HG02610 (cell line): ENCODE measurements at regions not wholly inside any gene's neighbourhood (a gene's known extent, or its start where the extent isn't known, plus 50 kb on each side); places are given as distances from the start of the nearest gene placed in this dataset.
"Not testable (repeated sequence)": the region's sequence is repeated elsewhere in the genome, so short reads cannot be mapped to it uniquely, and the experiment has no call there.

ENCODE experiments used
- ATAC-seq: cut with Tn5 transposase; IDR thresholded peaks from one replicate; pipeline ENCODE4 v1.9.1; 2021; ENCODE audit warnings: mild to moderate bottlenecking, moderate library complexity; ENCODE audit not compliant: unreplicated experiment

DNA sequence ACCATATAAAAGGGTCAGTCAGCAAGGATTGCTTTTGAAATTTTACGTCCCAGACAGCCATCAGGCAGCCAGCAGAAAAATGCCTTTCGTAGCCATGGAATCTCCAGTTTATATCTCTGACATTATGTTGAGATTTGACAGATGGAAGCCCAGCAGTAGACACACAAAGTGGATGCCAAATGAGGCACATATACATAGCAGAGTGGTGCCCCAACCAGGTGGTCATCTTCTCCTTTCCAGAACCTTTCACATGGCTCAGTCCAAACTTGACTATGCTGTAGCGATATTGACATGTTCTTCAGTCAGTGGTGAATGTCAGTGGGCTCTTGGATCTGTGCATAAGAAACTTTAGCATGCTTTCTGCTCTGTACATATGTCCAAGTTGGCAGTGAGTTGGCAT is 123.3 kb upstream of the GBE1 start:
- ATAC-seq: no peak

DNA sequence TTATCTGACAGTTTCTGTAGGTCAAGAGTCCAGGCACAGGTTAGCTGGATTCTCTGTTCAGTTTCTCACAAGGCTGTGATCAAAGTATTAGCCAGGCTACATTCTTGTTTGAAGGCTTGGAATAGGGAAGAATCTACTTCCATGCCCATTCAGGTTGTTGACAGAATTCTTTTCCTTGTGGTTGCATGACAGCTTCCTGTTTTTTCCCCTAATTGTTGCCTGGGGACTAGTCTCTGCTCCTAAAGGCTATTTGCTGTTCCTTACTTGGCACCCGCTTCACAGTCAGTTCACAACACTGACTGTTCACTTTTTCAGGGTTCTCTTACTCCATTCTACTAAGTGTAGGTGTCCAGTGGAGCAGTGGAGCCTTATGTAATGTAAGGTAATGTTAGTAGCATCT is 115.4 kb upstream of the GBE1 start:
- ATAC-seq: no peak

DNA sequence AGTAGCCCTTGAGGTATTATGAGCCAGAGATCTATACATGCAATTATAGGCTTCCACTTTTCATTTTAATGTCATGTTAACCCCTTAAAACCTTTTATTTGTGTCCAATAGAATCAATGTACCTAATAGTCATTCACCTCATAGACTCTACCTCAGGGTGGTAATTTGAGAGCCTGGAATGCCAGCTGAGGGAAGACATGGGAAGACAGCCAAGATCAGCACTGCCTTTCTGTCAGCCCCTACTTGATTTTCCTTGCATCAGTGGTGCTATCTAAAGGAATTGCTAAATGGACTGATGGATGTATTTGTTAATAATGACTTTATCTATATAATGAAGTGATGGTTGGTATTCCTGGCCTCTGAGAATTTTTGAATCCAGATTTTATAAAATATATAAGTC is 113.3 kb upstream of the GBE1 start:
- ATAC-seq: no peak

DNA sequence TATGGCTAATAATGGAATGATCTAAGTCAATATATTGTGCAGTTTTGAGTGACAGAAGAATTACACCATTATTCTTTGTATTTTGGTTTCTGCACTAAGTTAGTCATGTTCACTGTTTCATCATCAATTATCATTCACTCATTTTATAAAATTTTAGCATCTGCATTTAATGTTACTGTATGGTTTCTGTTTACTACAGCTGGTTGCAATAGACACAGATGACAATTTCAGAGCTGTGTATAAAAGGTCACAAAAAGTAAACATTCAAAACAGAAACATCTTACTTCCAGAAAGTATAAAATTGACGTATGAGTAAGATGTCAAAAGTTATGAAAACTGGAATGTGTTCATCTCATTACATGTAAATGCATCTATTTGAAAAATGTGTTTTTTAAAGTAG is 111.1 kb upstream of the GBE1 start:
- no peak for ATAC-seq

DNA sequence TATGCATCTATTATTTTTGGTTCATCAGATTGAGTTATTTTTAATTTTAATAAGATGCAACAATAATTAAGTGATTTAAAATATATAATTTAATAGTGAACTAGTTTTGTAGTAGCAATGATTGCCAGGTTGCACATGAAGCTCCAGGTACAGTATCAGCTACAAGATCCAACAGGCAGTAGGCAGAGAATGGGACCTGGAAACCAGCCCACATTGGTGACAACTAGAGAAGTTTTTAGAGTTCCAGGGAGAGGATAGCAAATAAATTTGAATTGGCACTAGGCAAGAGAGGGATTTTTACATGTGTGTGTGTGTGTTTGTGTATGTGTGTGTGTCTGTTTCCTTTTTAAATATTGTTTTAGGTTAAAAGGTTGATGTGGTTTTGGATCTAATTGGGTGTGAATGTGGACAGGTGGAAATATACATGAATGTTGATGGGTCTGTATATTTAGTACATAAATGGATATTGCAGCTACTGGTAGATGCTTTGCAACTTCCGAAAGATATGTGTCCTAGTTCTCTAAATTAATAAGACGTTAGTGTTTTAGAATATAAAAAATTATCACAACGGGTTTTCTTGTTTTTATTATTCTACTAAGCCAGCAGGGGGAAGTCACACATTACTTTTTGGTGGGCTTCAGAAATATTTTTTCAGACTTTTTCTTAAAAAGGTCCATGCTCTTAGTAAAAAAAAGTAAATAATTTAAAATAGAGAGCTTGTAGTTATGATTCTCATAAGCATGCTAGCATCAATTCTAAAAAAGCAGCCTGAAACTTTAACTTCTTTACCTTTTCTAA is 110.1 kb upstream of the GBE1 start:
- no peak for ATAC-seq

DNA sequence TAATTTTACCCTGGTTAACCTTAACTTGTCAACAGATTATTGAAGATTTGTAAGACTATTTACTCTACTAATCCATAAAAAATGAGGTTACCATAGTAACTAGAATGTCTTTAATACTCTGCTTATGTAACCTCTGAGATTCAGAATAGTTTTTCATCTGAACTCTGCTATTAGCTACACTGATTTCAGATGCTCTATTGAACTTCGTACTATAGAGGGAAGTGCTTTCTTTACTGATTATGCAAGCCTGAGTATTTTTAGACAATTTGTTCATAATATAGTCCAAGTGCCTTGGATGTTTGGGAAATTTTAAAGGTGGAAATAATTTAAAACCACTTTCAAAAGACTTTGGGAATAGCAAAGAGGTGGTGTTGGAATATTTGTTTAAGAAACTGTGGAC is 107.9 kb upstream of the GBE1 start:
- ATAC-seq: no peak

DNA sequence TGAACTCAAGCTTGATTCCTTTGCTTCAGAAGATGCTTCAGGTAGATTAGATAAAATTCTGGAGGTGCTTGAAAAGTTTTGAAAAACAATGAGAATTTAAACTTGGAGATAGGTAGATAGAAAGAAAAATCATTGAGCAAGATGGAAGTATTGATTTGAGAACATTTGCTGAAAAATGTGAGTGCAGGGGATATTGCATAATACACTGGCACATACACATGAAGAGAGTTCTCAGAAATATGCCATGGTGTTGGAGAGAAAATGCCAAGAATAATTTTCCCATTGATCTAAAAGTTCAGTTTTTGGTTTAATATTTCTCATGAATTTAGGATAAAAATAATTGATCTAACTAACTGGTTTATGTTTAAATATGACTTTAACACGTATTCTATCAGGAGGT is 107.2 kb upstream of the GBE1 start:
- no peak for ATAC-seq

DNA sequence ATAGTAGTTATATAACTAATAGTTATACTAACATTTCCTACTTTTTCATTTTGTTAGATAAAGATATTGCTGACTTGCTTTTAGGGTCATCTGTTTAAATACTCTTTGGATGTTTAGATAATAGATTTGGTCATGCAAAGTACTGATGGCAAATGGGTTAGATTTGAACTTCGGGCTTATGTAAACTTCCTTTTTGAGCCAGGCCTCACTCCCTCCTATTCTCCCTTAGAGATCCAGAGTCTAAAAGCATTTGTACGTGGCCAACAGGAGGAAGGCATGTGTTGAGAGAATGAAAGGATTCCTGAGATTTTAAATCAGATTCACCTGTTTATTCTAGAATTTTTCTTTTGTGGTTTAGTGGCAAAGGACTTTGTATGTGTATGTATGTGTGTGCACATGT is 106.4 kb upstream of the GBE1 start:
- ATAC-seq: no peak

DNA sequence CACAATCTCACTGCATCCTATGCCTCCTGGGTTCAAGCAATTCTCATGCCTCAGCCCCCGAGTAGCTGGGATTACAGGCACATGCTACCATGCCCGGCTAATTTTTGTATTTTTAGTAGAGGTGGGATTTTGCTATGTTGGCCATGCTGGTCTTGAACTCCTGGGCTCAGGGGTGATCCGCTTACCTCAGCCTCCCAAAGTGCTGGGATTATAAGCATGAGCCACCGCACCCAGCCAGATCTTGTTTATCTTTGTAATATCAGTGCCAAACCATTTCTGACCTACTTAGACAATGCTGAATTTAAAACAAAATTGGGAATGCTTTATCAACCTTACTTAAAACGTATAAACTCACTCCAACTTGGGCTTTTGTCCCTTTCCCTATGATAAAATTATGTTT is 103.7 kb upstream of the GBE1 start:
- ATAC-seq: not testable (repeated sequence)

DNA sequence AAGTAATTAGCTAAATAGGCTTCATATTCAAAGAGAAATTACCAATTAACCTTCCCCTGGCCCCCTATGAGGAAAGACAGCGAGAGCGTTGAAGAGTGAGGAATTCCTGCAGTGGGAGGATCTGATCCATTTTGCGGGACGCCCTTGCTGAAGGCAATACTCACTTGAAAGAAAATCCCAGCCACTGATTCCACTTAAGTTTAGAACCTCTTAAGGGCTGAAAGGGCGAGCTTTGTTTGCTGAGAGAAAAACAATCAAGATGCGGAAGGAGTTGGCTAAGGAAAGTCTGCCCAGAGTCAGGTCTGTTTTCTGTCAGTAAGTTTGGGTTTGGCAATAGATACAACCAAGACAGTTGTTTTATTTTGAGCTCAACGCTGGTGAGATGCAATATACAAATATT is 102.8 kb upstream of the GBE1 start:
- no peak for ATAC-seq

DNA sequence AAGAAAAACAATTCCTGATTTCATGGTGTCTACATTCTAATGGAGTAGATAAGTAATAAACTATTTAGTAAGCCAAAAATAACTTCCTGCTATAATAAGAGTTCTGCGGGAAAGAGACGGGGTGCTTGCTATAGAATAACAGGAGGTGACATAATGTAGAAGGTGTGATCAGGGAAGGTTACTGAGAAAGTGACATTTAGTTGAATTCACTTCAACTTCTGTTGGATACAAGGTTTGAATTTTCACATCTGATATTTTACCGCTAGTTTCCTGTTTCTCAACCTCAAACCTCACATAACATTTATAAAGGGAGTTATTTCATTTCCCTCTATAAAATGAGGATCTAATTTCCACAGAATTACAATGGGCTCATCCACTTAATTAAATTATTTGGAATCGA is 102.3 kb upstream of the GBE1 start:
- no peak for ATAC-seq

DNA sequence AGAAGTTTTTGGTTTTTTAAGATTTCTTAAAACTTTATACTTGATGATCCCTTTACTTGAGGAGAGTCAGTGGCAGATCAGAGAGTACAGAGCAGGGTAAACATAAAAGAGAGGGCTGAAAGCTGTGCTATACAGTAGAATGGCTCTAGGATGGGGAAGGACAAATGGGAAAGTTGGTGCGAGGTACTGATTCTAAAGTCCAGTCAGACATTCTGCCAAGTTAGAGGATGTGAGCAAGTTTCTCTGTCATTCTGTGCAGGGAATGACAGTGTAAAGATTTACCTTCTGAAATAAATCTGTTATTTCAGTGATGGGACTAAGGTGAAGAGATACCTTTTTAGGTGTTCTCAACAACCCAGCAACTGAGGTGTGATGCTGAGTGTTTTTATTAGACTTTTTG is 100.1 kb upstream of the GBE1 start:
- ATAC-seq: no peak

DNA sequence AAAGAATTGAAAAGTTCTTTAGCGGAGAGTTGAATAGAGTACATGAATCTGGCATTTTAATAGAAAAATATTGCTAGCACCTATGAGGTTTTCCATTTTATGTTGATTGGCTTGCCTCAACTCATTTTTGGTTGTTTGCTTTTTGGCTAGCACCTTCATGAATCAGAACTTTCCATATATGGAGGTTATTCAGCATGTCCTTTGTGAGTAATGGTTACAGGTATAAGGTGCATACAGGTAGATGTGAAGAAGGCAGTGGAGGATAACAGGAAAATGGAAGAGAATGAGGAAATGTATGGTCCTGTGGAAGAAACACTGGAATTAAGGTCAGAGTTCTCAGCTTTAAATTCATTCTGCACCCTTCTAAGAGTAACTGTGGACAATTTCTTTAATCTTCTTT is 98.1 kb upstream of the GBE1 start:
- no peak for ATAC-seq

DNA sequence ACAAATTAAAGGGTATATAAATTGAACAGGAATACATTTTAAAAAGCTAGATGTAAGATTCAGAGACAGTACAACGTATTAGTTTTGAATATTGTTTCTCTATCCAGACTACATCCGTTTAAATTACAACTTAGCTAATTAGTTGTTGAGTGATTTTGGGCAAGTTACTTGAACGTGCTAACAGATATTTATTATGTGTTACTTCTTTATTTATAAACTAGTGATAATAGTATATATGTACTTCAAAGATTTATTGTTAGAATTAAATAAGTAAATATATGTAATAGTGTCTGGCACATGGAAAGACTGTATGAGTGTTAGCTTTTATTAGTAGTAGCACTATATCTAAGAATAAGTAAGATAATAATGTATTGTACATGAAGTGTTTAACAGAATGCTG is 92.0 kb upstream of the GBE1 start:
- ATAC-seq: no peak

DNA sequence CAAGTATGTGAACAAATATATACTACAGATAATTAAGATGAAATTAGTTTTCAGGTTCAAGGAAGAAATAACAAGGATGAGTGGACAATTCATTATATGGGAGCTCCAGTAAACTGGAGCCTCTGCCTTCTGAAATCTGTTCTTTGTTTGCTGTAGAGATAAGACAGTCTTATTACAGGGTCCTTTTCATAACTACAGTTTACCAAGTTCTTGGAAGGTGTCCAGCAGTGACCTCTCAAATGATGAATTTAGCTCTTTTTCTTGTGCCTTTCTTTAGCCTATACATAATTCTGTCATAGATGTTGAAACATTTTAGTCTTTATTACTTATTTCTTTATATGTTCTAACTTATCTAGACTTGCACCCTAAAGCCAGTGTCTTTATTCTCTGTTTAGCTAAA is 89.7 kb upstream of the GBE1 start:
- ATAC-seq: no peak

DNA sequence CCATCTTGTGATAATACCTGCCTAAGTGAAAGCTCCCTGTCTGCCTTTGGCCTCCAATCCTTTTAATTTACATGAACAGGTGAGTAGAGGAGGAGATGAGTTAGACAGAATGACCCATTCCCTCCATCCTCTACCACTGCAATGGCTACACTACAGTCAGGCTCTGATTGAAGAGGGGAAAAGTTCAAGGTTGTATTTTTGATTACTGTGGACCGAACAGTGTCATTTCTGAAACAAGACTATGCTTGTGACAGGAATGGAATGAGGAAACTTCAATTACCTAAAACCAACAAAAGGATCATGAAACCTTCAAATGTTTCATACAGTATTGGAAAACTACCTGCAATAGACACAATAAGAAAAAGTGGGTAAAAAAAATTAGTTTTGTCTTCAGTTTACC is 85.5 kb upstream of the GBE1 start:
- no peak for ATAC-seq

DNA sequence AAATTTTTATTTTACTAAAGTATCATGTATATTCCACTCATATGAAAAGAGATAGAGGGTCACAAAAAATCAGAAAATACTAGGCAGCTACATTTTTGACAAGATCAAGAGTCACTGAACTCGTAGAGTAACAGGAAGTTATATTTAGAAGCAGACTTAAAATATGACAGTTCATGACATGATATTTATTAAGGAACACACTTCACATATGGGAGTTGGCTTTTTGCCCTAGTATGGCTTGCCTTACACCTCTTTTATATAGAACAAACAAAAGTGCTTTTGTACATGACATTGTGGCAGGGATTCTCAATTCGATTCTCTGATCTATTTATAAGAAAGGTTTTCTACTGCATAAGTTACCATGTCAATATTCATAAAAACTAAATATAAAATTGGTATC is 80.1 kb upstream of the GBE1 start:
- no peak for ATAC-seq

DNA sequence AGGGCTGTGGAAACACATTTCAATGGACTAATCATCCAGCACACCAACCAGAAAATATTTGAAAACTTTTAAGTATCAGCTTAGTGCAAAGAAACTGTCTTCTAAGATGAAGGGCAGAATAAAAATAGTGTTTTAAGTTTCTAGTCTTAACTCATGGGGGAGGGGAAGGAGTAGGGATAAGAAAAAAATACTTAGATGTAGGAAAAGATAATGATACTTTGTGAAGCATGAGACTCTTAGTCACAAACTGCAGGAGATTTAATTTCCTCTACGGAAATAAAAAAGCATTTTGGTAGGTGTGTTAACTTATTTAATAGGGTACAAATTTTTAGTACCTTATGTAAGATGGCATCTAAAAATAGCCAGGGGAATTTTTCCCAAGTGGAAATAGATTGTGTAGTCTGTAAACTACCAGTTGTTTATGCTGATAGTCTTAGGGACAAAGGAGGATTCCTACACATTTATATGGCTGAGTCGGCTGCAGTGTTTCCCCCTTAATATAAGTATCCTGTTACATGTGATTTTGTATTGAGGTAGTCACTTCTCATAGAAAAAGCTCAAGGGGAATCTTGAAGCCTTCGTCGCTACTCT is 78.2 kb upstream of the GBE1 start:
- no peak for ATAC-seq

DNA sequence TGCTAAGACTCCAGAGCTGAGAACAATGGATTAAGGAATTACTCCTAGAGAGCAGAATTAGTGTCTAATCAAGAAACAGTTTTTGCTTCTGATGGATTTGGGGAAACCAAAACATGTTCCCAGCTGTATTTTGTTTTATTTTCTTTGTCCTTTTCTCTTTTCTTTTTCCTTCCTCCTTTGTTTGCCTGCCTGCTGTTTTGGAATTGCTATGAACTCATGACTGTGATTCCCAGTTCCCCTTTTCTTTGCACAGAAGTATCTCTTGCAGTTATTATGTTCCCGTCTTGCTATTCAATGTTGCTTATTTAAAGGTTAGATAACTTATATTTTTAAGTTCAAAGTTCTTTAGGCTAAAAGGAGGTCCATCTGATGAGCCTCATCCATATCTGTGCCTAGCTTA is 77.0 kb upstream of the GBE1 start:
- ATAC-seq: no peak

DNA sequence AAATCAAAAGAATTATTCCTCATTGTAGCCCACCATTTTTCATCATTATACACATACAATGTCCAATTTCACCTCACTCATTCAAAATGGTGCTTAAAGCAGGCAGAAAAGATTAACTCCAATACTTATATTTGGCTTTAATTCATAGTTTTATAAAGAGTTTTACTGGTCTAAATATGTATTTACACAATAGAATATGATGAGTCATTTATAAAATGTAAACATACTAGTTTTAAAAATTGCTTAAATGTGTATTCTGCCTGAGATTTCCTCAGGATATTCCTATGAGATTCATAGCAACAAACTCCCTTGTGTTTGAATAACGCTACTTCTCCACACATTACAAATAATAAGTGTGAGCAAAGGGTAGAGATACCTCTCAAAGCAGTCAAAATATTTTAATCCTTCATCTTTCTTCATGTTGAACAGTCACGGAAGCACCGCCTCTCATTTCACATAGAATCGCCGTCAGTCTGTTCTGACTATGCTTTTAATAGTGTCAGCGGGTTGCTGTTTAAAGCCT is 75.7 kb upstream of the GBE1 start:
- ATAC-seq: no peak

DNA sequence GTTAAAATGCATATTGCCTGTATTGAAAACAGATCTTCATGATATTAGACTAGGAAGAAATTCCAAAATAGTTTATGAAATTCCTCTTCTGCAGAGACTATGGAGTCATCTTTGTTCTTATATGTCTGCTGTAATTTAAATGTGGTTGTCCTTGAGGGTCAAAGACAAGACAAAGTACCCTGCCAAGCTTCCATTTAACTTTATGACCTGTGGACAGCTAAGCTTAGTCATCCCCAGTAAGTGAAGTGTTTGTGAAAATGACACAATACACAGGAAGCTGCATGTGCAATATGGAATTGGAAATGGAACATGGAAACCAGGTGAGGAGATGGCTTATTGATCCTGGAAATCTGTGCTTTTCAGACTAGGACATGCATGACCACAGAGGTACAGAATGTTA is 68.5 kb upstream of the GBE1 start:
- ATAC-seq: no peak

DNA sequence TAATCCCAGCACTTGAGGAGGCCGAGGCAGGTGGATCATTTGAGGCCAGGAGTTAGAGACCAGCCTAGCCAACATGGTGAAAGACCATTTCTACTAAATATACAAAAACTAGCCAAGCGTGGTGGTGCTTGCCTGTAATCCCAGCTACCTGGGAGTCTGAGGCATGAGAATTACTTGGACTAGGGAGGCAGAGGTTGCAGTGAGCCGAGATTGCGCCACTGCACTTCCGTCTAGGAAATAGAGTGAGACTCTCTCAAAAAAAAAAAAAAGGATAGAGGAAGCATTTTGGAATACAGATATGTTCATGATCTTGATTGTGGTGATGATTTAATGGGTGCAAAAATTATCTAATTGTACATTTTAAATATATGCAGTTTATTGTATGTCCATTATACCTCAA is 67.8 kb upstream of the GBE1 start:
- not testable (repeated sequence) for ATAC-seq
